Hepatocyte (in vitro differentiated cells): ENCODE measurements at regions not wholly inside any gene's neighbourhood (a gene's known extent, or its start where the extent isn't known, plus 50 kb on each side); places are given as distances from the start of the nearest gene placed in this dataset.

Experiments used
- DNase-seq: peaks from one replicate; pipeline ENCODE4 v3.0.0-alpha.2; 2016; ENCODE audit warnings: low spot score
- H2AFZ ChIP-seq: fragments of 200-600 bp; sonication (generic); 2 replicates; pipeline ENCODE4 v1.6.0; 2016; ENCODE audit warnings: antibody characterized with exemption, mild to moderate bottlenecking
- H3K27ac ChIP-seq: fragments of 200-600 bp; sonication (generic); 2 replicates; pipeline ENCODE4 v1.5.1; 2016; ENCODE audit warnings: mild to moderate bottlenecking
- H3K27me3 ChIP-seq: fragments of 200-600 bp; sonication (generic); 2 replicates; pipeline ENCODE4 v1.6.1; 2016
- H3K36me3 ChIP-seq: fragments of 200-600 bp; sonication (generic); replicated peaks from 2 replicates; pipeline ENCODE4 v1.5.1; 2016; ENCODE audit warnings: low read depth; ENCODE audit not compliant: insufficient read depth
- H3K4me1 ChIP-seq: fragments of 200-600 bp; sonication (generic); 2 replicates; pipeline ENCODE4 v1.5.1; 2016; ENCODE audit warnings: mild to moderate bottlenecking, moderate library complexity; ENCODE audit not compliant: insufficient read depth
- H3K4me2 ChIP-seq: fragments of 200-600 bp; sonication (generic); 2 replicates; pipeline ENCODE4 v1.6.0; 2016
- H3K4me3 ChIP-seq: fragments of 200-600 bp; sonication (generic); 2 replicates; pipeline ENCODE4 v1.5.1; 2016; ENCODE audit warnings: mild to moderate bottlenecking
- H3K79me2 ChIP-seq: fragments of 200-600 bp; sonication (generic); 2 replicates; pipeline ENCODE4 v1.6.0; 2017; ENCODE audit warnings: mild to moderate bottlenecking
- H3K9me2 ChIP-seq: fragments of 200-600 bp; sonication (generic); replicated peaks from 2 replicates; pipeline ENCODE4 v1.6.0; 2017; ENCODE audit warnings: mild to moderate bottlenecking; ENCODE audit not compliant: insufficient read depth
- H3K9me3 ChIP-seq: fragments of 200-600 bp; sonication (generic); 2 replicates; pipeline ENCODE4 v1.5.1; 2016; ENCODE audit warnings: low read depth, mild to moderate bottlenecking
- H4K20me1 ChIP-seq: fragments of 200-600 bp; sonication (generic); 2 replicates; pipeline ENCODE4 v1.6.0; 2016; ENCODE audit warnings: mild to moderate bottlenecking; ENCODE audit not compliant: insufficient read depth, poor library complexity, severe bottlenecking
- EZH2 ChIP-seq: fragments of 200-600 bp; sonication (generic); IDR thresholded peaks from 2 replicates; pipeline ENCODE4 v1.6.1; 2016; ENCODE audit warnings: antibody characterized with exemption, mild to moderate bottlenecking, borderline replicate concordance
- EZH2phosphoT487 ChIP-seq: fragments of 200-600 bp; sonication (generic); IDR thresholded peaks from one replicate; pipeline ENCODE4 v1.6.1; 2018; ENCODE audit warnings: antibody characterized with exemption, mild to moderate bottlenecking, low read depth, moderate library complexity; ENCODE audit not compliant: unreplicated experiment, severe bottlenecking
- WGBS: methylation state at CpG from one replicate; pipeline ENCODE4 v1.1.6; 2016; ENCODE audit warnings: low lambda C conversion rate; ENCODE audit errors: missing lambda C conversion rate; 5-methylcytosine and 5-hydroxymethylcytosine counted together
- TF ChIP-seq, protein P1 (sequence below): fragments of 200-600 bp; sonication (generic); IDR thresholded peaks from 2 replicates; pipeline ENCODE4 v1.5.1; 2016; ENCODE audit warnings: antibody characterized with exemption, mild to moderate bottlenecking; ENCODE audit not compliant: poor library complexity

DNA sequence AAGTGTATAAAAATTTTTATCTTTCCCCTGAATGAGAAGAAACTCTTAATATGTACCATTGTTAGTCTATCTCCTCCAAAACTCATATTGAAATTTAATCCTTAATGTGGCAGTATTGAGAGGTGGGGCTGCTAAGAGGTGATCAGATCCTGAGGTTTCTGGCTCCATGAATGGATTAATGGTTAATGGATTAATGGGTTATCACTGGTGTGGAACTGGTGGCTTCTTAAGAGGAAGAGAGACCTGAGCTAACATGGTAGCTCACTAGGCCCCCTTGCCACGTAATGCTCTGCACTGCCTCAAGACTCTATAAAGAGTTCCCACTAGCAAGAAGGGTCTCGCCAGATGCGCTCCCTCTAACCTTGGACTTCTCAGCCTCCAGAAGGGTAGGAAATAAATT lies 70.6 kb upstream of the ZBTB18 start:
- H3K4me1 ChIP-seq, result no peaks in the 10 kb centered on the region
- H3K79me2 ChIP-seq, result no peaks in the 10 kb centered on the region
- WGBS, result 95% methylated on average over 3 of the region's 3 CpGs
- no peaks in the 10 kb centered on the region for H3K9me3 ChIP-seq
- no peak for TF ChIP-seq EZH2phosphoT487
- TF ChIP-seq, protein P1, sequence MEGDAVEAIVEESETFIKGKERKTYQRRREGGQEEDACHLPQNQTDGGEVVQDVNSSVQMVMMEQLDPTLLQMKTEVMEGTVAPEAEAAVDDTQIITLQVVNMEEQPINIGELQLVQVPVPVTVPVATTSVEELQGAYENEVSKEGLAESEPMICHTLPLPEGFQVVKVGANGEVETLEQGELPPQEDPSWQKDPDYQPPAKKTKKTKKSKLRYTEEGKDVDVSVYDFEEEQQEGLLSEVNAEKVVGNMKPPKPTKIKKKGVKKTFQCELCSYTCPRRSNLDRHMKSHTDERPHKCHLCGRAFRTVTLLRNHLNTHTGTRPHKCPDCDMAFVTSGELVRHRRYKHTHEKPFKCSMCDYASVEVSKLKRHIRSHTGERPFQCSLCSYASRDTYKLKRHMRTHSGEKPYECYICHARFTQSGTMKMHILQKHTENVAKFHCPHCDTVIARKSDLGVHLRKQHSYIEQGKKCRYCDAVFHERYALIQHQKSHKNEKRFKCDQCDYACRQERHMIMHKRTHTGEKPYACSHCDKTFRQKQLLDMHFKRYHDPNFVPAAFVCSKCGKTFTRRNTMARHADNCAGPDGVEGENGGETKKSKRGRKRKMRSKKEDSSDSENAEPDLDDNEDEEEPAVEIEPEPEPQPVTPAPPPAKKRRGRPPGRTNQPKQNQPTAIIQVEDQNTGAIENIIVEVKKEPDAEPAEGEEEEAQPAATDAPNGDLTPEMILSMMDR, result no peak
- TF ChIP-seq EZH2, result no peak
- no peak for DNase-seq
- H3K36me3 ChIP-seq, result no peaks in the 10 kb centered on the region
- no peak overlapping the region for H2AFZ ChIP-seq
- no peak overlapping the region for H3K4me3 ChIP-seq
- H3K27me3 ChIP-seq, result peaks cover 9% of the 10 kb centered on the region
- no peak overlapping the region for H3K4me2 ChIP-seq
- no peak overlapping the region for H3K27ac ChIP-seq
- H3K9me2 ChIP-seq, result no peaks in the 10 kb centered on the region
- no peaks in the 10 kb centered on the region for H4K20me1 ChIP-seq

DNA sequence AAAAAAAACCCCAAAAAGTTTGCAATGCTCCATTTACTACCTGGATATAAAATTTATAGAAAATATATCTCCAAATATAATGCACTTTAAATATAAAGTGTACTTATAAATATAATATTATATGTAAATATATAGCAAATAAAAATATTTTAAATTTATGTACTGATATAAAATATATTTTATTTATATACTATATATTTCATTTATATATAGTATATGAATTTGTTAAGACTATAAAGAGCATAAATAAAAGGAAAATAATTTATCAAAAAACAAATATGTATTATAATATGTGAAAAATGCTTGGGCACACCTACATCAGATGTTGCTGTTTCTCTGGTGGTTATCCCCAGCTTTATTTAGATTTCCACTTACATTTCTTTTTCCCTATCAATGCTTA lies 71.0 kb upstream of the ZBTB18 start:
- Histone ChIP-seq H3K27me3 (peaks cover 9% of the 10 kb centered on the region), H3K4me1 (no peaks in the 10 kb centered on the region), H2AFZ (no peak overlapping the region), H3K4me2 (no peak overlapping the region), H3K79me2 (no peaks in the 10 kb centered on the region), H3K27ac (no peak overlapping the region), H3K4me3 (no peak overlapping the region), H3K9me3 (no peaks in the 10 kb centered on the region), H3K9me2 (no peaks in the 10 kb centered on the region), H3K36me3 (no peaks in the 10 kb centered on the region), H4K20me1 (no peaks in the 10 kb centered on the region)
- DNase-seq, result no peak
- TF ChIP-seq, protein P1, result no peak
- no peak for TF ChIP-seq EZH2

DNA sequence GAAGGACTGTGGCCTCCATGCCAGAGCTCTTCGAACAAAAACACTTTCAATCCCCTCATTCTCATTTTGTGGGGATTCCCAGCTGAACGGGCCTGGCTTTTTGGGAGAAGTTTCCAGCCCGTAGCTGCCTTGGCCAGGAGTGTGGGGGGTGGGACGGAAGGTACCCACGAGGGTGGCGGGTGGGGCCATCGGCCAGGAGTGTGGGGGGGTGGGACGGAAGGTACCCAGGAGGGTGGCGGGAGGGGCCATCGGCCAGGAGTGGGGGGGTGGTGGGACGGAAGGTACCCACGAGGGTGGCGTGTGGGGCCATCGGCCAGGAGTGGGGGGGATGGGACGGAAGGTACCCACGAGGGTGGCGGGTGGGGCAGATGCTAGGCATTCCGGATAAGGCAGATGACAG lies 71.7 kb upstream of the ZBTB18 start:
- Histone ChIP-seq H2AFZ (no peak overlapping the region), H3K4me2 (no peak overlapping the region), H3K27ac (no peak overlapping the region), H3K9me2 (no peaks in the 10 kb centered on the region), H3K36me3 (no peaks in the 10 kb centered on the region), H3K27me3 (peaks cover 9% of the 10 kb centered on the region), H3K4me1 (no peaks in the 10 kb centered on the region), H3K9me3 (no peaks in the 10 kb centered on the region), H3K4me3 (no peak overlapping the region), H3K79me2 (no peaks in the 10 kb centered on the region), H4K20me1 (no peaks in the 10 kb centered on the region)
- 95% methylated on average over 9 of the region's 18 CpGs for WGBS
- DNase-seq, result peak; percentile 49
- TF ChIP-seq EZH2phosphoT487, result no peak
- TF ChIP-seq, protein P1, result no peak

DNA sequence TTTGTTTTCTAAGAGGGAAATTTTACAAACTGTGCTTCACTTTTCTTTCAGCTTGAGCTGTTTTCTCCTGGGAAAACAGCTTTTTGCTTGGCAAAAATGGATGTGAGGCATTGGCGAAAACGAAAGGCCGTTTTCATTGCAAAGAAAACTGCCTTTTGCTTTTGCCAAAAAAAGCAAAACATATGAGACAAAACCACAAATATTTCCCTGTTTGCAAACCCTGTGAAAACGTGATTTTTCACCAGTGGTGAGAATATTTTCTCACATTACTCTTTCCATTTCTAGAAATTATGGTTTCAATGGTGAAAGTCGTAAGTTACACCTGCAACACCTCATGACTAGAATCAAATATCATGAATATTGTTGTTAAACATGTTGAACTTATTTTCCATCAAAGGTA lies 74.0 kb upstream of the ZBTB18 start:
- Histone ChIP-seq H3K79me2 (no peaks in the 10 kb centered on the region), H3K9me2 (no peaks in the 10 kb centered on the region), H3K27me3 (peaks cover 1% of the 10 kb centered on the region), H4K20me1 (no peaks in the 10 kb centered on the region), H3K9me3 (no peaks in the 10 kb centered on the region), H3K36me3 (no peaks in the 10 kb centered on the region), H3K27ac (no peak overlapping the region), H3K4me1 (no peaks in the 10 kb centered on the region), H3K4me3 (no peak overlapping the region), H3K4me2 (no peak overlapping the region), H2AFZ (no peak overlapping the region)
- 75% methylated on average over 5 of the region's 5 CpGs for WGBS
- no peak for DNase-seq
- TF ChIP-seq EZH2 (no peak), EZH2phosphoT487 (no peak)
